ENCODE measurements at regions not wholly inside any gene's neighbourhood (a gene's known extent, or its start where the extent isn't known, plus 50 kb on each side); places are given as distances from the start of the nearest gene placed in this dataset.
"Not testable (repeated sequence)": the region's sequence is repeated elsewhere in the genome, so short reads cannot be mapped to it uniquely, and the experiment has no call there.

DNA sequence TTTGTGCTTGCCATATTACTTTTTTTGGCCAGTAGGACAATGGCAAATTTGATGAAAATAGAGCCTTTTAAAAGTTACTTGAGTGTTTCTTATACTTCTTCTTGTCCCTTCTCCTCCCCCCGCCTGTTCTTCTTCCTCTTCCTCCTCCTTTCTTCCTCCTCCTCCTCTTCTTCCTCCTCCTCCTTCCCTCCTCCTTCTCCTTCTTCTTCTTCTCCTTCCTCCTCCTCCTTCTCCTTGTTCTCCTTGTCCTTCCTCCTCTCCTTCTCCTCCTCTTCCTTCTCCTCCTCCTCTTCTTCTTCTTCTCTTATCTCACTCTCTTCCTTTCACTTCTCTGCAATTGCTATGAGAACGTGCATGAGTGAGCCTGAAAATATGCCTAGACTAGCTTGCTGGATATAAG is 466.2 kb upstream of the NR5A2 start:
- DNase-seq, result no peak

DNA sequence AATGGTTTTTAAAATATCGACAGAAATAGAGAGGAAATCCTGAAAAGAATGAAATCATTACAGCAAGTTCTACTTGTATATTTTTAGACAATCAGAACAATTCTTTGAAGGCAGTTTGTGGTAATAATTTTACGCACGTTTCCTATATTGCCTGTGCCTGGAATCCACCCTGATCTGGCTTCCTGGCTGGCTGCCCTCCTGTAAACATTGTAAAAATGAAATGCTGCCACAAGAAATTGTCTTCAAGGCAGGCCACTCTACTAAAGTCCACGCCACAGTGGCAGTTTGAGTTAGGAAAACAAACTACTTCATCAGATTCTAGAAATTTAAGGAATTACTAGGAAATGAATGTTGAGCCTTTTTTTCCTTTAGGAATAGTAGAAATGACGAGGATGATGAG is 454.5 kb upstream of the NR5A2 start:
- DNase-seq, result no peak

DNA sequence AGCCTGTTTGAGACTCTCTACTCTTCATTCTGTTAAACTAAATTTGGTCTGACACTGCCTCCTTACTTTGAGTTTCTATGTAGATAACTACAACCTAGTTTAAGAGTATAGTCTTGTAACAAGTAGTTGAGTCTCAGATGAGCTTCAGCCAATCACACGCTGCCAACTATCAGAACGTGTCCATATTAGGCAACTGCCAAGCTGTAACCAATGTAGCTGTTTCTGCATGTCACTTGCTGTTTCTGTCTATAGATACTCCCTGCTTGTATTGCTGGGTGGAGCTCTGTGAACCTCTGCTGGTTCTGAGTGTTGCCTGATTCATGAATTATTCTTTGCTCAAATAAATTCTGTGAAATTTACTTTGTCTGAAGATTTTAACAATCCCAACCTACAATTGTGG is 452.6 kb upstream of the NR5A2 start:
- no peak for DNase-seq

DNA sequence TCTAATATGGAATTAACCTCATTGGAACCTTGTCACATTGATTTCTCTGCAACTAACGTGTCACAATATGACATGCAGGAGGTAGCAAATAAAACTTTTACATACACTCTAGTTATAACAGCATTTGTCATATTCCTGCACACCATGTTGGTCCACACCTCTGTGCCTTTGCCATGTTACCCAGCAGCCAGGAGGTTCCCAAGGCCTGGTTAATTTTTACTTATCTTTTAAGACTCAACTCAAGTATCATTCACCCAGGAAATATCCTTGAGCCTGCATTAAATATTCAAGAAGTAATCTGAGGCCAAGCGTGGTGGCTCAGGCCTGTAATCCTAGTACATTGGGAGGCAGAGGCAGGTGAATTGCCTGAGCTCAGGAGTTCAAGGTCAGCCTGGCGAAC is 447.2 kb upstream of the NR5A2 start:
- no peak for DNase-seq

DNA sequence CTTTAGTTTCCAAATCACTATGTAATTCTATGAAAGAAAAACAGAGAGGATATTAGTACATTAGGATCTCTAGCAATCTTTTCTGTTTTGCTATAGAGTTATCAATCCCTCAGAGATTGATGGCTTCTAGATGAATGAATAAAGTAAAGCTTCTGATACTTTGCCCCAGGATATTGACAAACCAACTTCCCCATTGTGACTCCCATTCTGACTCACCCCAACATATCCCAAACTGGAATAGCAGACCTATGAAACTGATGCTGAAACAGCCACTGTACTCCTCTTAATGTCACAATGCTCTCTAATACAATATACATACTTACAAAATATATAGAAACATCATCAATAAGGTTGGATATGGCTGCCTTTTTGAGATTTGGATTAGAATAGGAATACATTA is 442.1 kb upstream of the NR5A2 start:
- DNase-seq, result no peak

DNA sequence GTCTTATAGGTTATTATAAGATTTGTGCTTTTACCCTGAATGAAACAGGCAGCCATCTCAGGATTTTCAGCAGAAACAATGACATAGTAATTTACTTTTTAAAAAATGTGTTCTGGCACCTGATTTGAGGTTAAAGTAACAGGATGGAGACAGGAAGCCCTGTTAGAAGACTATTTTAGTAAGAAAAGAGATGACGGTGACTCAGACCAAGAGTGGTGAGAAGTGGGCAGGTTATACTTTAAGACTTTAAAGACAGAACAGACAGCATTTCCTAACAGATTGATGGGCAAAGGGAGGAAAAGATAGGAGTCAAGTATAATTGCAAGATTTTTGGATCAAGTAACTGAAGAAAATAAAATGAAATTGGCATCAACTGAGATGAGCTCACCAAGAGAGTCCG is 436.8 kb upstream of the NR5A2 start:
- no peak for DNase-seq

DNA sequence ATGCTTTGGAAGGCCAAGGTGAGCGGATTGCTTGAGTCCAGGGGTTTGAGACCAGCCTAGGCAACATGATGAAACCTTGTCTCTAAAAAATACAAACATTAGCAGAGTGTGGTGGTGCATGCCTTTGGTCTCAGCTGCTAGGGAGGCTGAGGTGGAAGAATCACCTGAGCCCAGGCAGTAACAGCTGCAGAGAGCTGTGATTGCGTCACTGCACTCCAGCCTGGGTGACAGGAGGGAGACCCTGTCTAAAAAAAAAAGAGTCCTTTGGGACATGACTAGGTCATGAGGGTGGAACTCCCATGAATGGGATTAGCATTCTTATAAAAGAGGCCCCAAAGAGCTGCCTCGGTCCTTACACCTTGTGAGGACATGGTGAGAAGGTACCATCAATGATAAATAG is 436.0 kb upstream of the NR5A2 start:
- no peak for DNase-seq

DNA sequence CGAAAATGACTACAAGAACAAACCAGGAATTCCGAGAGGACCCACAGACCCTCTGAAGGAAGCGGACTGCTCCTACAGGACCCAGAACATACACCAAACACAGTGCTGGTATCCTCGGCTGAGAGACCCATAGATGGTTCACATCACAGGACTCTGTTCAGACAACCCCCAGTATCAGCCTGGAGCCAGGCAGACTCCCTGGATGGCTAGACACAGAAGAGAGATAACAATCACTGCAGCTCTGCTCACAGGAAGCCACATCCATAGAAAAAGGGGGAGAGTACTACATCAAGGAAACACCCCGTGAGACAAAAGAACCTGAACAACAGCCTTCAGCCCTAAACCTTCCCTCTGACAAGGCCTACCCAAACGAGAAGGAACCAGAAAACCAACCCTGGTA is 434.0 kb upstream of the NR5A2 start:
- DNase-seq, result no peak

DNA sequence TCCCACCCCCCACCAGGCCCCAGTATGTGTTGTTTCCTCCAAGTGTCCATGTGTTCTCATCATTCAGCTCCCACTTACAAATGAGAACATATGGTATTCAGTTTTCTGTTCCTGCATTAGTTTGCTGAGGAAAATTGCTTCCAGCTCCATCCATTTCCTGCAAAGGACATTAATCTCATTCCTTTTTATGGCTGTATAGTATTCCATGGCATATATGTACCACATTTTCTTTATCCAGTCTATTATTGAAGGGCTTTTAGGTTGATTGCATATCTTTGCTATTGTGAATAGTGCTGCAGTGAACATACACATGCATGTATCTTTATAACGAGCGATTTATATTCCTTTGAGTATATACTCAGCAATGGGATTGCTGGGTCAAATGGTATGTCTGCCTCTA is 431.1 kb upstream of the NR5A2 start:
- not testable (repeated sequence) for DNase-seq

DNA sequence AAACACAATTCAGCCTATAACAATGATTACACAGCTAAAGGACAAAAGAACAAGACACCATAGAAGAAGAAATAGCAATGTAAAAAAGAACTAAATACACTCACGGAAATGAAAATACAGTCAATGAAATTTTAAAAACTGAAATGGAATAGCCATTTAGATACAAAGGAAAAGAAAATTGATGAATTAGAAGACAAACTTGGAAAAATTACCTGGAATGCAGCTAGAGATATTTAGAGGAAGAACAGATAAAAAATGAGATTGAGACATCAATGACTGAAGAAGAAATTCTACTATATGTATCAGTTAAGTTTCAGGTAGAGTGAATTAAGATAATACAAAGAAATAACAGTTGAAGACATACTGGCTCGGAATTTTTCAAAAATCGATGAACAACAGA is 430.4 kb upstream of the NR5A2 start:
- DNase-seq, result no peak

DNA sequence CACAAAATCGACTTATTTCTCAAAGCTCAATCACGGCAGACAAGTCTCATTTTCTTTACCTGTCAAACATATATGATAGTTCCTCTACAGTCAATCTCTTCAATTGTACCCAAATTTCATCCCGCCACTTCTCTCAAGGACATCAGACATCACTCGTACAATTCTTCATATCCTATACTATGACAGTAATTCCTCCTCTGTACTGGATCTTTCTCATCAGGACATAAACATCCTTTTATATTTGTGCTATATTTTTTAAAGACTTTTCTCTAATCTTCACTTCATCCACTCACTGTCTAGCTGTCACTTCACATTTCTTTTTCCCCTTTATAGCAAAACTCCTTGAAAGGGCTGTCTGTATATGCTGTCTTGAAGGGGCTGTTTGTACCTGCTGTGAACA is 419.1 kb upstream of the NR5A2 start:
- DNase-seq, result no peak

DNA sequence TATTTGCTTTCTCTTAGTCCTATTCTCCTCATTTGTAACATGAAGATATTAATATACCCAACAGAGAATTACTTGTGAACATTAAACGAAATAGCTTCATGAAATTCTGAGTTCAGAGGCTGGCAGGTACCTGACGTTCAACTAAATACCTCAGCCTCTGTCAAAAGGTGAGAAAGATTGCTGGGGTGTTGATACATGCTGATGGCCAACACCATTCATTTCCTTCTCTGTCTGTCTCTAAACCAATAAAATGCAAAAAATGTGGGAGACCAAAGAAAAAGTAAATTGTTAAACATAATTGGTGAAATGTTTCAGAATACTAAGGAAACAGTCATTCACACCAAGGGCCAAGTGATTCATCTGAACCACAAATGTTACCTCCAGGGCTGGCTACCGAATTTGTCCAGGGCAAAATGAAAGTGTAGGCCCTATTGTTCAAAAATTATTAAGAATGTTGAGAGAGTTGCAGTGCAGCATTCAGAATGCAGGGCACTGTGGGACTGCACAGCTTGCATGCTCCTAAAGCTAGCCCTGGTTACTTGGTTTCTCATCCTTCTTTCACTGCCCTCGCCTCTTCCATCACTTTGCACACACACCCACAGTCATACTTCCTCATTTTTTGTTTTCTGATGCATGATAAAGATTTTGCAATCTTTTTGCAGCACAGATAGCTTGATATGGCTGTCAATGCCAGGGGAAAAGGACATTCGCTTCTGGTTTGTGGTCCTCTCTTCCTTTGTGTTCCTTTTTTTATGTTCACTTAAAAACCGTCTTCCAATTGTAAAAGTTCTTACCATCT is 414.3 kb upstream of the NR5A2 start:
- DNase-seq, result no peak

DNA sequence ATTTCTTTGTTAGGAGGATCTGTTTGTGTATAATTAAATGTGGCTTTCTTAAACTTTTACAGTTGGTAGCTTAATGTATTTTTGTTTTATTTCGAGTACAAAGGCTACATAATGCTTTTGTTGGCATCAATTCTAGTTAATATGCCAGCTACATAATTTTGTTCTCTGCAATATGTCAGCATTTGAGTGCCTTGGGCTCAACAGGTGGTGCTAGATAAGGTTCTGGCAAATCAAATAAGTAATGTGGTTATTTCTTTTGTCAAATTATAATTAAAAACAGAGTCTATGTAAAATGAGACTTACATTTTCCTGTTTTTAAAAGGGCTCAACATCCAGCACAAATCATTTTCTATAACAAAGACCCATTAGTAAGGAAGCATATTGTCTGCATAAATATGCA is 410.6 kb upstream of the NR5A2 start:
- no peak for DNase-seq

DNA sequence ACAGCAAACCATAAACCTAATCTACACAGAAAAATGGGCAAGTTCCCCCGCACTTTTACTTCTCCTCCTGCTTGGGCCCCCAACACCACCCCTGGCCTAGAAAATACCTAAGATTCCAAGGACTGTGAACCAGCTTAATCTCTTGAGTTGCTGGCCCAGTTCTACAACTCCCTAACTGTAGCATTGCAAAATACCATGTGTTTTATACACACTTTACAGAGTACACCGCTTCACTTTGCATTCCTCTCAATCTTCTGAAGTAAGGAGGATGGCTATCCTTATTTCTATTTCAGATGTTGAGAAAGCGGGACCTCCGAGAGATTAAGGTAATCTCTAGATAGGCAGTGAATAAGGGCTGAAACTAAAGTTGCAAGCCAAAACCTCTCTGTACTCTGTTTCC is 408.3 kb upstream of the NR5A2 start:
- no peak for DNase-seq

DNA sequence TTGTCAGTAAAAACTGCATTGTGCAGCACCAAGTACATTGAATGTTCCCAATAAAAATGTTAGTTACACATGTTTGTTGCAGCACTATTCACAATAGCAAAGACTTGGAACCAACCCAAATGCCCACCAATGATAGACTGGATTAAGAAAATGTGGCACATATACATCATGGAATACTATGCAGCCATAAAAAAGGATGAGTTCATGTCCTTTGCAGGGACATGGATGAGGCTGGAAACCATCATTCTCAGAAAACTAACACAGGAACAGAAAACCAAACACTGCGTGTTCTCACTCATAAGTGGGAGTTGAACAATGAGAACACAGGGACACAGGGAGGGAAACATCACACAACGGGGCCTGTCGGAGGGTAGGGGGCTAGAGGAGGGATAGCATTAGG is 401.3 kb upstream of the NR5A2 start:
- not testable (repeated sequence) for DNase-seq

DNA sequence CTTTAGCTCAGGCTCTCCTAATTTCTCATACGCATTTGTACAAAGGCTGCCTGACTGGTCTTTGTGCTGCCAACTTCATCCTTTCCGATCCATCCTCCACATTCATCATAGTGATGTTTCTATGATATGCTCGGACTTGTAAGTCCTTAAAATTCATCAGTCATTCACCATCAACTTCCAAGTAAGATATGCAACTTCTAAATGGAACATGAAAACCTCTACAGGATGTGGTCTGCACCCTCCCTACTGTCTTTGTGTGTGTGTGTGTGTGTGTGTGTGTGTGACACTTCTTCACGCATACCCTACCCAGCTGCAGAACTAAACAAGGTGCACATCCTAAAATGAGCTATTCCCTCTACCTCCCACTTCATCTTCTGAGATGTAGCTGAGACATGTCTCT is 397.9 kb upstream of the NR5A2 start:
- DNase-seq, result no peak

DNA sequence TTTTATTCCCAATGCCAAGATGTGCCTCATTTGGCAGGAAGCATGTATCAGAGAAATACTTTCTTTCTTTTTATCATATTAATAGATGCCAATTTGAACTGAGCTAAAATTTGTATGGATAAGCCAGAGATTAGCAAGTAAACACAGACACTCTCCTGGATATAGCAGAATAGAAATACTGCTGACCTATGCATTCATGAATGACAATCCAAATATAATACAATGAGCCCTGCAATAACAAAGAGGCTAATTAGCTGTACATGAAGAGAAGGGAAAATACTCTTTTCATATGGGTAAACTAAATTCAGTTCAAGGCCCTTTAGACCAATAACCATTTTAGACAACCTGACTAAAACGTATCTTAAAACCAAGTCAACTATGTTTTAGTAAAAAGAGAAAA is 388.1 kb upstream of the NR5A2 start:
- no peak for DNase-seq

DNA sequence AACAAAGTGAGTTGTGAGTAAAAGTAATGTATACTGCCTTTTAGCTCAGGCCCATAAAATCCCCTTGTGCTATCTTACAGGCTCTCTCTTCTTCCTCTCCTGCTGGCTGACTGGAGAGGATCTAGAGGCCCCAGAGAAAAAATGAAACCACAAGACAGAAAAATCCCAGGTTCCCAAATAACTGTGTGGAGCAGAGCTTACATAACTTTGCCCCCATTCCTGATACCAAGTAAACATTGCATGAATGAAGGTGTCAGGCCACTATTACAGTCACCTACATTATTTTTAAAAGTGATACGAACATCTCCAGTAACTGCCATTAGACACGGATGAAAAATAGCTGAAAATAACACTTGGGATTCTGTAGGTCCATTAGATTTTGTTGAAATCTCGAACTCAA is 386.0 kb upstream of the NR5A2 start:
- DNase-seq, result no peak

DNA sequence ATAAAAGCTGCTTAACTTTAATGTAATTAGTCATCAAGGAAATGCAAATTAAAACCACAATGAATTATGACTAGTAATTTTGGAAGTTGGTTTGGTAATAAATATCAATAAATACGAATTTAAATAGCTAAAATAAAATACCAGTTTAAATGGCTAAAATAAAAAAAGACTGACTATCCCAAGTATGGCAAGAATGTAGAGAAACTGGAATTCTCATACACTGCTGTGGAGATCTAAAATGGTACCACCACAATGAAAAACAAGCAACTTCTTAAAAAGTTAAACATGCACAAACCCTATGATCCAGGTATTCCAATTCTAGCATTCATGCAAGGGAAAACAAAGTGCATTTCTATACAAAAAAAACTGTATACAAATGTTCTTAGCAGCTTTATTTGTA is 382.6 kb upstream of the NR5A2 start:
- no peak for DNase-seq

DNA sequence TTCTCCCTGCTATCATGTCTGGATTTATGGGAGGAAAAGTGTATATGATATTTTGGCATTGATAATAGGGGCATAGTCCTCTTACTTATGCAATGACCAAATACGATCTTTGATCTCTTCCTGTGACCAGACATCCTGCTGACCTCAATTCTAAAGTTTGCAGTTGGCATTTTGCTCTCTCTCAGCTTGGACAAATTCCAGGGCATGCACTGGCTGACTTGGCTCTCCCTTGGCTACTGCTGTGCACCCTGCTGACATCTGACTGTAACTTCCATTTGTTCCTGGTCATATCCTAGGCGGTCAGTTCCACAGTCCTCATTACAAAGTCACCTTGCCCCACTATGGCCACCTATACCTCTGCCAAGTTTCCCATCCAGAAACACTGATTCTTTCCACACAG is 380.7 kb upstream of the NR5A2 start:
- no peak for DNase-seq

DNA sequence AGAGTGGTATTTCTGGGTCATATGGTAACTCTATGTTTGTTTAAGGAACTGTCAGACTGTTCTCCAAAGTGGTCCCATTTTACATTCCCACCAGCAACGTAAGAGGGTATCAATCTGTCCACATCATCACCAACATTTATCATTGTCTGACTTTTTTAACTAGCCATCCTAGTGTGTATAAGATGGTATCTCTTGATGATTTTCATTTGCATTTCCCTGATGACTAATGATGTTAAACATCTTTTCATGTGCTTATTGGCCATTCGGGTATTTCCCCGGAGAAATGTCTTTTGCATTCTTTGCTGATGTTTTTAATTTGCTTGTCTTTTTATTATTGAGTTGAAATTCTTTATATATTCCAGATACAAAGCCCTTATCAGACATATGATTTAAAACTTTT is 370.1 kb upstream of the NR5A2 start:
- no peak for DNase-seq

DNA sequence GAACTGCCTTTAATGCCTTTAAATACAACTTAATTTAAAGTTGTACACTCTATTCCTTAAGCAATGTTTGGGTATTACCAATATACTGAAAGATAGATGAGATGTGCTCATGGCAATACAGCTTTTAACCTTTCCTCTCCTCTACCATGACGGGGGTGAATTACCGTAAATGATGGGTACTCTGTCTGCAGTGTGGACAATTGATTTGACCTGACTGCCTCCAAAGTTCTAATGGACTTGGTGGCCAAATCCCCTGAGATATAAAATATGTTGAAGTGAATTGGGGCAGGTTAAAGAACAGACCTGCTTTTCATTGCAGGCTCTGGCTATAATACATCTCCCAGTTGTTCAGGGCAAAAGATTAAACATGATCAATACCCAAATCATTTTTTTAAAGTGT is 367.4 kb upstream of the NR5A2 start:
- DNase-seq, result no peak

DNA sequence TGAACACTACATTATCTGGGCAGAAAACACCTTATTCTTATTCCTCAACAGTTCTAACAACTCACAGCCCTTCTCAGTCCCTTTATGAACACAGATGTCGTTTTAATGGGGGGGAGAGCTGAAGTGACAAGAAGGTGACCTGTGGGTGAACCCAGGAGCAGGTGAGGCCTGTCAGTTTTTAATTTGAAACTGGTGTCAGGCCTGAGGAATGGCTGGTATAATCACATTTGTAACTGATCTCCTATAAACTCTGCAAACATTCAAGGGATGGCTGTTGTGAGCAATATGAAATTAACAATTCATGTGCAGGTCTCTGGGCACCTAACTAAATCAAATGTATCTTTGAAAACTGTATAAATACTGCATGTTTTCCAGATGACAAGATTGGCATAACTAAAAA is 362.1 kb upstream of the NR5A2 start:
- no peak for DNase-seq

DNA sequence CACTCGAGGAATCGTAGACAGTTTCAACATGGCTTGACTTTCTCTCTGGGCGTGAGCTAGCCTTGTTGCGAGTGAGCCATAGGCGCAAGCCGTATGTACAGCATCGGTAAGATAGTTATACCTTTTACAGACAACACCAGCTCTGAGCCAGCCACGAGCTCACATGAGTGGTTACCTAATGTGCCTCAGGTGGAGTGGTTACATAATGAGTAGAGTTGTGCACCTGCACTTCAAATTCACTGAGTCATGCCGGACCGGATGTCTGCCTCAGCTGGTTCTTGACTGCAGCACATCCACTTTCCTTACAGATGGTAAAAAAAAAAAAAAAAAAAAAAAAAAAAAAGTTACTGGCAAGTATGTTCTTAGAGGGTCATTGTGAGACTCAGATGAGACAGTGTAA is 360.4 kb upstream of the NR5A2 start:
- DNase-seq, result no peak

DNA sequence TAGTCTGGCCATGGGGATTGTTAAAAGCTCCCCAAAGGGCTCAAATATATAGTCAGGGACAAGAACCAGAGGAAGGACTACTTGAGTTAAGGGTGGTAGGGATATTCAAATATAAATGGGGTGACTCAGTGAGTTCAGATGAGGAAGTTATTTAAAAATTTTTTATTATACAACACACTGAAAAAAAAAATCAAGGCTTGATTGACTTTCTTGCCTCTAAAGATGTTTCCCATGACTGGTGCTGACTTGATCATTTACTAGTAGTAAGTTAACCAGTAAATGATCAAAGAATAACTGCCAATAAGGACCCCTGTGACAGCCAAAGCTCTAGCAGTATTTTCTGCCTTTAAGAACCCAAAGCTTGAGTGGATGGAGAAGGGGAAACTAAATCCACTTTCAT is 357.6 kb upstream of the NR5A2 start:
- no peak for DNase-seq

DNA sequence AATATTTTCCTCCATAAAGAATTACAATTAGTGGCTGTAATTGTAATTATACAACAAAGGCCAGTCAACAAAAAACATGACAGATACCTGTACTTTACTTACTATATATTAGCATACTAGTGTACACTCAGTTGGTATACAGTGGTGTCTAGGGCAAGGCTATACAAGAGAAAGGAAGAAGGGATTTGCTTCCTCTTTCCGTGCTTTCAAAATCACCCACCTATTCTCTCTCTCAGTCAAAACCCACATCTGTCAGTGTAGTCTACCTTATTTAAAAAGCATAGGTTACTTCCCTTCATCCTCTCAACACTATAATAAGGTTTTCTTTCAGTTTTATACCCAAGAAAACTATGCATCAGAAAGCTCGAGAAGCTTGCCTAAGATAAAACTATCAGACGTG is 355.8 kb upstream of the NR5A2 start:
- DNase-seq, result no peak

Measured in activated gamma-delta T cell treated with Interleukin-2 at 50 U/mL for 16 hours (primary cell).